Activated CD4-positive, CD25-positive, alpha-beta regulatory T cell treated with anti-CD3 and anti-CD28 coated beads, Interleukin-2, amount 50 U/mL, for 72 hours (primary cell): ENCODE measurements at regions not wholly inside any gene's neighbourhood (a gene's known extent, or its start where the extent isn't known, plus 50 kb on each side); places are given as distances from the start of the nearest gene placed in this dataset.

Source experiments
- DNase-seq: peaks from one replicate; pipeline ENCODE4 v3.0.0; 2021

- no peak for DNase-seq
Observed at GRCh38 chr6:147823936-147824335, 315.4 kb downstream of the SAMD5 start.

GRCh38 chr6:147825848-147826247, 317.4 kb downstream of the SAMD5 start:
- no peak for DNase-seq

GRCh38 chr6:147826698-147827097, 318.2 kb downstream of the SAMD5 start:
- DNase-seq = no peak

- DNase-seq = no peak
Observed at GRCh38 chr6:147829418-147829817, 320.9 kb downstream of the SAMD5 start.

GRCh38 chr6:147829835-147830234, 321.3 kb downstream of the SAMD5 start:
- DNase-seq = no peak

- no peak for DNase-seq
Observed at GRCh38 chr6:147831356-147831755, 322.9 kb downstream of the SAMD5 start.

GRCh38 chr6:147833607-147834006, 325.1 kb downstream of the SAMD5 start:
- no peak for DNase-seq

- no peak for DNase-seq
Observed at GRCh38 chr6:147834084-147834776, 325.7 kb downstream of the SAMD5 start.

- no peak for DNase-seq
Observed at GRCh38 chr6:147837540-147837939, 329.1 kb downstream of the SAMD5 start.

GRCh38 chr6:147839708-147840610, 331.5 kb downstream of the SAMD5 start:
- no peak for DNase-seq

GRCh38 chr6:147841547-147842148, 333.2 kb downstream of the SAMD5 start:
- DNase-seq = no peak

GRCh38 chr6:147849401-147850330, 341.2 kb downstream of the SAMD5 start:
- no peak for DNase-seq

- DNase-seq = no peak
Observed at GRCh38 chr6:147852772-147853171, 344.3 kb downstream of the SAMD5 start.

- DNase-seq = no peak
Observed at GRCh38 chr6:147853574-147853973, 345.1 kb downstream of the SAMD5 start.

GRCh38 chr6:147855803-147856482, 347.5 kb downstream of the SAMD5 start:
- DNase-seq = no peak

GRCh38 chr6:147856687-147857086, 348.2 kb downstream of the SAMD5 start:
- no peak for DNase-seq

GRCh38 chr6:147858421-147858820, 349.9 kb downstream of the SAMD5 start:
- DNase-seq = no peak

- DNase-seq = no peak
Observed at GRCh38 chr6:147859071-147859470, 350.6 kb downstream of the SAMD5 start.

GRCh38 chr6:147861696-147862095, 353.2 kb downstream of the SAMD5 start:
- DNase-seq = no peak

- no peak for DNase-seq
Observed at GRCh38 chr6:147867433-147868226, 359.1 kb downstream of the SAMD5 start.
